Spinal cord (tissue), 9 donors: ENCODE measurements at regions not wholly inside any gene's neighbourhood (a gene's known extent, or its start where the extent isn't known, plus 50 kb on each side); places are given as distances from the start of the nearest gene placed in this dataset.
A peak's percentile ranks its signal among the peaks of the same experiment; 100 is the strongest.

Experiments
- DNase-seq, 6 donors: peaks; one replicate each; pipeline versions ENCODE4 v3.0.0 to v3.0.0-alpha.2; 2013 to 2015; ENCODE audit warnings: low spot score in 6 of 6, low read depth in 4 of 6
- H3K27ac ChIP-seq: one replicate; pipeline ENCODE4 v1.5.1; 2013; ENCODE audit warnings: low read depth, low read length, control low read depth
- H3K27me3 ChIP-seq: one replicate; pipeline ENCODE4 v1.6.1; 2013; ENCODE audit warnings: low read length; ENCODE audit not compliant: control insufficient read depth, insufficient read depth
- H3K36me3 ChIP-seq: one replicate; pipeline ENCODE4 v1.6.1; 2013; ENCODE audit warnings: low read length; ENCODE audit not compliant: control insufficient read depth, insufficient read depth
- H3K4me1 ChIP-seq: one replicate; pipeline ENCODE4 v1.6.1; 2013; ENCODE audit warnings: low read length; ENCODE audit not compliant: control insufficient read depth, insufficient read depth
- H3K4me3 ChIP-seq: one replicate; pipeline ENCODE4 v1.5.1; 2013; ENCODE audit warnings: low read depth, low read length, control low read depth
- H3K9me3 ChIP-seq: one replicate; pipeline ENCODE4 v1.6.1; 2013; ENCODE audit warnings: low read length; ENCODE audit not compliant: control insufficient read depth, insufficient read depth
- WGBS: methylation state at CpG from one replicate; pipeline ENCODE4 v1.1.5; 2013; ENCODE audit warnings: missing lambda C conversion rate; ENCODE audit not compliant: insufficient coverage; 5-methylcytosine and 5-hydroxymethylcytosine counted together
- donor health status: healthy.

- no peak for DNase-seq
- peaks cover 18% of the 10 kb centered on the region for H3K4me1 ChIP-seq
- 89% methylated on average over 18 of the region's 19 CpGs for WGBS
These were observed 1446.4 kb downstream of the TBC1D22A start for GRCh38 chr22:48208894-48209293.

GRCh38 chr22:48207919-48208535 lies 1445.6 kb downstream of the TBC1D22A start:
- Histone ChIP-seq H3K36me3 (no peaks in the 10 kb centered on the region), H3K4me1 (peaks cover 18% of the 10 kb centered on the region), H3K27ac (no peak overlapping the region), H3K9me3 (no peaks in the 10 kb centered on the region), H3K4me3 (no peak overlapping the region), H3K27me3 (no peaks in the 10 kb centered on the region)
- 85% methylated on average over 2 of the region's 6 CpGs for WGBS
- peak in 1 of 6 donors; percentile 78 for DNase-seq

More at GRCh38 chr22:48208894-48209293, 1446.4 kb downstream of the TBC1D22A start:
- H3K27me3 ChIP-seq = no peaks in the 10 kb centered on the region
- H3K4me3 ChIP-seq = no peak overlapping the region
- H3K36me3 ChIP-seq = no peaks in the 10 kb centered on the region
- H3K27ac ChIP-seq = no peak overlapping the region
- no peaks in the 10 kb centered on the region for H3K9me3 ChIP-seq

- WGBS = 94% methylated on average over 3 of the region's 3 CpGs
- Histone ChIP-seq H3K27ac (no peak overlapping the region), H3K4me1 (peaks cover 18% of the 10 kb centered on the region), H3K27me3 (no peaks in the 10 kb centered on the region), H3K4me3 (no peak overlapping the region), H3K36me3 (no peaks in the 10 kb centered on the region), H3K9me3 (no peaks in the 10 kb centered on the region)
- no peak for DNase-seq
These were observed 1443.3 kb downstream of the TBC1D22A start for GRCh38 chr22:48205790-48206189.

- peaks cover 13% of the 10 kb centered on the region for H3K4me1 ChIP-seq
- H3K27me3 ChIP-seq = no peaks in the 10 kb centered on the region
- no peaks in the 10 kb centered on the region for H3K36me3 ChIP-seq
- DNase-seq = no peak
- H3K4me3 ChIP-seq = no peak overlapping the region
- no peak overlapping the region for H3K27ac ChIP-seq
- WGBS = 94% methylated on average over 3 of the region's 7 CpGs
- H3K9me3 ChIP-seq = no peaks in the 10 kb centered on the region
These were observed 1442.7 kb downstream of the TBC1D22A start for GRCh38 chr22:48205161-48205560.

GRCh38 chr22:48204296-48204695 lies 1441.8 kb downstream of the TBC1D22A start:
- WGBS = 67% methylated on average over 1 of the region's 2 CpGs
- peaks cover 4% of the 10 kb centered on the region for H3K4me1 ChIP-seq
- H3K27ac ChIP-seq = no peak overlapping the region

GRCh38 chr22:48199667-48200066 lies 1437.2 kb downstream of the TBC1D22A start:
- WGBS = 91% methylated on average over 7 of the region's 7 CpGs
- peaks cover 4% of the 10 kb centered on the region for H3K4me1 ChIP-seq

More at GRCh38 chr22:48204296-48204695, 1441.8 kb downstream of the TBC1D22A start:
- Histone ChIP-seq H3K4me3 (no peak overlapping the region), H3K9me3 (no peaks in the 10 kb centered on the region), H3K36me3 (no peaks in the 10 kb centered on the region), H3K27me3 (no peaks in the 10 kb centered on the region)
- DNase-seq = no peak

GRCh38 chr22:48198489-48199459 lies 1436.3 kb downstream of the TBC1D22A start:
- Histone ChIP-seq H3K4me1 (peaks cover 4% of the 10 kb centered on the region), H3K27me3 (no peaks in the 10 kb centered on the region), H3K9me3 (no peaks in the 10 kb centered on the region), H3K4me3 (no peak overlapping the region), H3K36me3 (no peaks in the 10 kb centered on the region), H3K27ac (no peak overlapping the region)
- no peak for DNase-seq
- 83% methylated on average over 11 of the region's 11 CpGs for WGBS

More at GRCh38 chr22:48199667-48200066, 1437.2 kb downstream of the TBC1D22A start:
- H3K27me3 ChIP-seq = no peaks in the 10 kb centered on the region
- no peaks in the 10 kb centered on the region for H3K36me3 ChIP-seq
- no peak for DNase-seq
- no peaks in the 10 kb centered on the region for H3K9me3 ChIP-seq
- H3K27ac ChIP-seq = no peak overlapping the region
- H3K4me3 ChIP-seq = no peak overlapping the region

GRCh38 chr22:48197189-48197690 lies 1434.8 kb downstream of the TBC1D22A start:
- no peaks in the 10 kb centered on the region for H3K36me3 ChIP-seq
- no peaks in the 10 kb centered on the region for H3K27me3 ChIP-seq
- WGBS = 87% methylated on average over 1 of the region's 2 CpGs
- no peak overlapping the region for H3K4me3 ChIP-seq
- peaks cover 4% of the 10 kb centered on the region for H3K4me1 ChIP-seq
- H3K9me3 ChIP-seq = no peaks in the 10 kb centered on the region
- H3K27ac ChIP-seq = no peak overlapping the region
- DNase-seq = no peak

- Histone ChIP-seq H3K36me3 (no peaks in the 10 kb centered on the region), H3K9me3 (peaks cover 2% of the 10 kb centered on the region), H3K4me1 (peaks cover 4% of the 10 kb centered on the region), H3K27me3 (no peaks in the 10 kb centered on the region), H3K4me3 (no peak overlapping the region), H3K27ac (no peak overlapping the region)
- no peak for DNase-seq
- WGBS = no CpG with 5 or more reads among the region's 3 CpGs
These were observed 1430.5 kb downstream of the TBC1D22A start for GRCh38 chr22:48192920-48193319.
